PC-9 (cell line): ENCODE measurements at regions not wholly inside any gene's neighbourhood (a gene's known extent, or its start where the extent isn't known, plus 50 kb on each side); places are given as distances from the start of the nearest gene placed in this dataset.

Experiments
- BruUV-seq: library from RNA; stranded (reverse); fragments of 400-500 nt; replicated peaks from 2 replicates; lab custom pipeline; 2021; lab: Mats Ljungman, UMichigan
- CTCF ChIA-PET: fragments of 300-600 bp; sonication (Branson Sonifier 250); formaldehyde crosslinking; loops from one replicate; lab custom pipeline; 2022; ENCODE audit warnings: antibody characterized with exemption; lab: Charles Lee
- POLR2A ChIA-PET: fragments of 300-600 bp; sonication (Branson Sonifier 250); formaldehyde crosslinking; loops from one replicate; lab custom pipeline; 2022; ENCODE audit warnings: antibody characterized with exemption; ENCODE audit not compliant: unreplicated experiment; lab: Charles Lee
- DNase-seq, 2 experiments: peaks; one replicate each; pipeline versions ENCODE4 v3.0.0 to v3.0.0-alpha.2; 2015 to 2022; ENCODE audit warnings: mixed read lengths in 1 of 2
- H2AFZ ChIP-seq: fragments of 200-600 bp; sonication (generic); 2 replicates; pipeline ENCODE4 v1.8.1; 2017; ENCODE audit warnings: antibody characterized with exemption
- H3F3A ChIP-seq: fragments of 200-600 bp; sonication (generic); 2 replicates; pipeline ENCODE4 v1.8.1; 2017; ENCODE audit warnings: antibody characterized with exemption, mild to moderate bottlenecking, low read depth; ENCODE audit not compliant: insufficient read depth
- H3K27ac ChIP-seq: fragments of 200-600 bp; sonication (generic); 2 replicates; pipeline ENCODE4 v1.6.1; 2016; ENCODE audit warnings: mixed run types
- H3K27me3 ChIP-seq: fragments of 200-600 bp; sonication (generic); 2 replicates; pipeline ENCODE4 v1.6.1; 2016; ENCODE audit warnings: low read depth, mixed run types; ENCODE audit not compliant: insufficient read depth
- H3K36me3 ChIP-seq: fragments of 200-600 bp; sonication (generic); 2 replicates; pipeline ENCODE4 v1.6.1; 2016; ENCODE audit warnings: low read depth, mixed run types
- H3K4me1 ChIP-seq: fragments of 200-600 bp; sonication (generic); replicated peaks from 2 replicates; pipeline ENCODE4 v1.6.1; 2016; ENCODE audit warnings: mixed run types; ENCODE audit not compliant: insufficient read depth
- H3K4me2 ChIP-seq: fragments of 200-600 bp; sonication (generic); 2 replicates; pipeline ENCODE4 v1.6.1; 2017; ENCODE audit warnings: mixed run types
- H3K4me3 ChIP-seq: fragments of 200-600 bp; sonication (generic); 2 replicates; pipeline ENCODE4 v1.6.1; 2016; ENCODE audit warnings: mixed run types
- H3K79me2 ChIP-seq: fragments of 200-600 bp; sonication (generic); 2 replicates; pipeline ENCODE4 v1.6.1; 2017; ENCODE audit warnings: low read depth, mixed run types
- H3K9me2 ChIP-seq: fragments of 200-600 bp; sonication (generic); 2 replicates; pipeline ENCODE4 v1.8.1; 2017; ENCODE audit warnings: mild to moderate bottlenecking; ENCODE audit not compliant: insufficient read depth
- H3K9me3 ChIP-seq: fragments of 200-600 bp; sonication (generic); 2 replicates; pipeline ENCODE4 v1.8.1; 2016; ENCODE audit warnings: low read depth; ENCODE audit not compliant: insufficient read depth
- H4K20me1 ChIP-seq: fragments of 200-600 bp; sonication (generic); 2 replicates; pipeline ENCODE4 v1.8.1; 2017; ENCODE audit not compliant: insufficient read depth
- EZH2 ChIP-seq: fragments of 200-600 bp; sonication (generic); IDR thresholded peaks from 2 replicates; pipeline ENCODE4 v1.8.0; 2017; ENCODE audit warnings: antibody characterized with exemption, low read depth
- intact Hi-C: fragments of 100-400 bp; cut with micrococcal nuclease; formaldehyde crosslinking; loops from one replicate; pipeline ENCODE4 v1.10.0; 2022; ENCODE audit not compliant: unreplicated experiment
- TF ChIP-seq, protein P1 (sequence below): fragments of 200-600 bp; sonication (generic); conservative IDR thresholded peaks from 2 replicates; pipeline ENCODE4 v1.6.1; 2017; ENCODE audit warnings: mixed run types, antibody characterized with exemption, mild to moderate bottlenecking, moderate library complexity

DNA sequence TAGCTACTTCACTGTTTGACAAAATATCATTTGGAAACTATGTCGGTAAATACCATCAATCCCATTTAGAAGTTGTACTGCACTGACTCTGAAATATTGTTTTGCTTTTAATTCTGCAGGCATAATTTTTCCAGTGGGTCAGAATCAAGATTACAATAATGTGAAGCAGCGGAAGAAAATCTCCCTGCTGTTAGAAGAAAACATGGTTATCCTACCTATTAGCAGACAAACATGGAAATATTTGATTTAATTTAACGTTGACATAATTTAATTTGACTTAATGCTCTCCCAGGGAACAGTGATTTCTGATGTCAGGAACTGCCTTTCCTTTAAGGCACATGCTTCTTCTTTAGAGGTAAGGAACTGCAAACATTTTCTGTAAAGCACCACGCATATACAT, 634.0 kb downstream of the LTN1 start:
- Histone ChIP-seq H3K27ac (no peak overlapping the region), H3K4me3 (no peak overlapping the region), H3K79me2 (no peaks in the 10 kb centered on the region), H3F3A (no peaks in the 10 kb centered on the region), H3K9me2 (no peaks in the 10 kb centered on the region), H3K4me1 (no peaks in the 10 kb centered on the region), H4K20me1 (no peaks in the 10 kb centered on the region), H2AFZ (no peak overlapping the region), H3K36me3 (no peaks in the 10 kb centered on the region), H3K27me3 (no peaks in the 10 kb centered on the region), H3K9me3 (no peaks in the 10 kb centered on the region), H3K4me2 (no peak overlapping the region)
- no TSS peak for BruUV-seq
- DNase-seq: no peak
- POLR2A ChIA-PET: no interaction called here
- intact Hi-C loops: no loop called here
- no peak for TF ChIP-seq EZH2
- TF ChIP-seq, protein P1, sequence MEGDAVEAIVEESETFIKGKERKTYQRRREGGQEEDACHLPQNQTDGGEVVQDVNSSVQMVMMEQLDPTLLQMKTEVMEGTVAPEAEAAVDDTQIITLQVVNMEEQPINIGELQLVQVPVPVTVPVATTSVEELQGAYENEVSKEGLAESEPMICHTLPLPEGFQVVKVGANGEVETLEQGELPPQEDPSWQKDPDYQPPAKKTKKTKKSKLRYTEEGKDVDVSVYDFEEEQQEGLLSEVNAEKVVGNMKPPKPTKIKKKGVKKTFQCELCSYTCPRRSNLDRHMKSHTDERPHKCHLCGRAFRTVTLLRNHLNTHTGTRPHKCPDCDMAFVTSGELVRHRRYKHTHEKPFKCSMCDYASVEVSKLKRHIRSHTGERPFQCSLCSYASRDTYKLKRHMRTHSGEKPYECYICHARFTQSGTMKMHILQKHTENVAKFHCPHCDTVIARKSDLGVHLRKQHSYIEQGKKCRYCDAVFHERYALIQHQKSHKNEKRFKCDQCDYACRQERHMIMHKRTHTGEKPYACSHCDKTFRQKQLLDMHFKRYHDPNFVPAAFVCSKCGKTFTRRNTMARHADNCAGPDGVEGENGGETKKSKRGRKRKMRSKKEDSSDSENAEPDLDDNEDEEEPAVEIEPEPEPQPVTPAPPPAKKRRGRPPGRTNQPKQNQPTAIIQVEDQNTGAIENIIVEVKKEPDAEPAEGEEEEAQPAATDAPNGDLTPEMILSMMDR: no peak
- CTCF ChIA-PET: no interaction called here

DNA sequence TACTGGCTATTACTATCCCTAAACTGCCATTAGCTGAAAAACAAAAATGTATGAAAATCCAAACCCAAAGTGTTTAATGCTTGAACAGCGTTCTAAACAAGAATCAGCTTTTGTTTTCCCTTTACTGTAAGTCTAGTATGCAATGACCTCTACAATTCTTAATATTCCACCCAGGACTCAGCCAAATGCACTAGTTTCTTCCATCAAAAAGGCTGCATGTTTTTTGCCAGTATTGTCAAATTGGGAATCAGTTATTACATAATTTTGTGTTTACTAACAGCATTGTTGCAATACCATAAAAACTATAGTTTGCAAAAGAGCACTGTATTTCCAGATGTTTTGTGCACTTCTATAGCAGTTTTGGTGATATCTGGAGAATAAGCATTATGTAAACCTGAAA, 634.5 kb downstream of the LTN1 start:
- no TSS peak for BruUV-seq
- no peak for DNase-seq
- Histone ChIP-seq H3K9me3 (no peaks in the 10 kb centered on the region), H3K4me2 (no peak overlapping the region), H3K4me3 (no peak overlapping the region), H3K36me3 (no peaks in the 10 kb centered on the region), H3K79me2 (no peaks in the 10 kb centered on the region), H4K20me1 (no peaks in the 10 kb centered on the region), H3K27me3 (no peaks in the 10 kb centered on the region), H3F3A (no peaks in the 10 kb centered on the region), H3K27ac (no peak overlapping the region), H3K9me2 (no peaks in the 10 kb centered on the region), H3K4me1 (no peaks in the 10 kb centered on the region), H2AFZ (no peak overlapping the region)
- intact Hi-C loops: no loop called here
- CTCF ChIA-PET: no interaction called here
- TF ChIP-seq EZH2: no peak
- TF ChIP-seq, protein P1: no peak
- POLR2A ChIA-PET: no interaction called here

DNA sequence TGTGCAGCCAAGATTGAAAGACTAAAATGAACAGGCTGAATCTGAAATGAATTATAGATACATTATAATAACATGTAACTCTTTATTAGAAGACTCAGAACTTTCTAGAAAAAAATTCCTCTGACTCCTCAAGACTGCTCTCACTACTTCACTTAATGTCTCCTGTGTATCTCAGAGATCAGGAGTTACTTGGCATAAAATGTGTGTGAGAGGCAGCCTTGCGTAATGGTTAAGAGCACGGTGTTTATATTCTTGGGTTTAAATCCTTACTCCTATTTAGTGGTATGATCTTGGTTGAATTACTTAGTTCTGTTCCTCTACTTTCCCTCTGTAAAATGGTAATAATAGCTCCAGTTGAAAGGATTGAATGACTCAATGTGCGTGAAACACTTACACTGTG, 634.9 kb downstream of the LTN1 start:
- no peaks in the 10 kb centered on the region for H3K79me2 ChIP-seq
- H3K9me3 ChIP-seq: no peaks in the 10 kb centered on the region
- H3K27ac ChIP-seq: no peak overlapping the region
- H3K4me1 ChIP-seq: no peaks in the 10 kb centered on the region
- ChIA-PET CTCF (no interaction called here), POLR2A (no interaction called here)
- H3K4me3 ChIP-seq: no peak overlapping the region
- no peaks in the 10 kb centered on the region for H3K27me3 ChIP-seq
- no peaks in the 10 kb centered on the region for H3K9me2 ChIP-seq
- no peak for DNase-seq
- no peak overlapping the region for H2AFZ ChIP-seq
- no peaks in the 10 kb centered on the region for H4K20me1 ChIP-seq
- TF ChIP-seq, protein P1: no peak
- TF ChIP-seq EZH2: no peak
- H3F3A ChIP-seq: no peaks in the 10 kb centered on the region
- no TSS peak for BruUV-seq
- no peak overlapping the region for H3K4me2 ChIP-seq
- no peaks in the 10 kb centered on the region for H3K36me3 ChIP-seq
- intact Hi-C loops: no loop called here
